K562 (cell line): ENCODE measurements at regions not wholly inside any gene's neighbourhood (a gene's known extent, or its start where the extent isn't known, plus 50 kb on each side); places are given as distances from the start of the nearest gene placed in this dataset.
"Not testable (repeated sequence)": the region's sequence is repeated elsewhere in the genome, so short reads cannot be mapped to it uniquely, and the experiment has no call there.

ENCODE experiments used
- CC2D1A ChIP-seq: fragments of 450-650 bp; IDR thresholded peaks from 2 replicates; pipeline ENCODE4 v1.6.1; 2017; ENCODE audit warnings: mild to moderate bottlenecking
- CTCF ChIP-seq, 3 experiments: IDR thresholded peaks in 2 of 3; conservative IDR thresholded peaks in 1 of 3; 2 replicates each; pipeline ENCODE4 v1.5.1; 2011 to 2012; ENCODE audit warnings: low read length in 3 of 3, mild to moderate bottlenecking in 3 of 3, control low read depth in 2 of 3, improper control_type of control experiment in 1 of 3, inconsistent platforms in 1 of 3, low read depth in 1 of 3, mixed read lengths in 1 of 3, moderate library complexity in 1 of 3; ENCODE audit not compliant: insufficient read depth in 2 of 3
- GATA2 ChIP-seq: sonication (generic); formaldehyde crosslinking; IDR thresholded peaks from 2 replicates; pipeline ENCODE4 v1.4.0; 2020; ENCODE audit warnings: mild to moderate bottlenecking, missing genetic modification reagents
- HDGF ChIP-seq: fragments of 450-650 bp; IDR thresholded peaks from 2 replicates; pipeline ENCODE4 v1.6.1; 2016
- MAX ChIP-seq: sonication (generic); formaldehyde crosslinking; IDR thresholded peaks from 2 replicates; pipeline ENCODE4 v1.9.0; 2022; ENCODE audit warnings: mild to moderate bottlenecking, missing genetic modification reagents
- MTA2 ChIP-seq: fragments of 450-650 bp; IDR thresholded peaks from 2 replicates; pipeline ENCODE4 v1.6.1; 2016; ENCODE audit warnings: low read depth
- MYNN ChIP-seq, 2 experiments: sonication (generic); formaldehyde crosslinking in 1 of 2; IDR thresholded peaks; 2 replicates each; pipeline versions ENCODE4 v1.5.0 to v1.6.1; 2016 to 2020; ENCODE audit warnings: antibody characterized with exemption in 1 of 2, missing genetic modification reagents in 1 of 2
- SMAD1 ChIP-seq: fragments of 150-350 bp; IDR thresholded peaks from 2 replicates; pipeline ENCODE4 v1.6.1; 2014; ENCODE audit warnings: low read length, low read depth; ENCODE audit not compliant: partially characterized antibody
- ZNF76 ChIP-seq: fragments of 250-450 bp; sonication (Bioruptor Pico); IDR thresholded peaks from 2 replicates; pipeline ENCODE4 v1.4.0; 2020; ENCODE audit warnings: mild to moderate bottlenecking, moderate library complexity, borderline replicate concordance

- not testable (repeated sequence) for TF ChIP-seq GATA2 (CRISPR knock-in tag); CC2D1A; ZNF76; MTA2; MYNN (IDR thresholded peaks at IDR 0.05); MYNN (CRISPR knock-in tag; IDR thresholded peaks at IDR 0.05); SMAD1; HDGF; CTCF (IDR thresholded peaks at IDR 0.05 in 2 of 3, conservative IDR thresholded peaks at IDR 0.05 in 1 of 3; ENCODE audit: insufficient read depth in 2 of 3, low read depth in 1 of 3, low read length in 3 of 3); MAX
These were observed 218.8 kb downstream of the BCL2L11 start for GRCh38 chr2:111339476-111339875.
